Inflammatory macrophage (primary cell): ENCODE measurements at regions not wholly inside any gene's neighbourhood (a gene's known extent, or its start where the extent isn't known, plus 50 kb on each side); places are given as distances from the start of the nearest gene placed in this dataset.
"Not testable (repeated sequence)": the region's sequence is repeated elsewhere in the genome, so short reads cannot be mapped to it uniquely, and the experiment has no call there.

Experiments used
- DNase-seq, 2 donors: peaks; one replicate each; pipeline ENCODE4 v3.0.0-alpha.2; 2020 to 2022

DNA sequence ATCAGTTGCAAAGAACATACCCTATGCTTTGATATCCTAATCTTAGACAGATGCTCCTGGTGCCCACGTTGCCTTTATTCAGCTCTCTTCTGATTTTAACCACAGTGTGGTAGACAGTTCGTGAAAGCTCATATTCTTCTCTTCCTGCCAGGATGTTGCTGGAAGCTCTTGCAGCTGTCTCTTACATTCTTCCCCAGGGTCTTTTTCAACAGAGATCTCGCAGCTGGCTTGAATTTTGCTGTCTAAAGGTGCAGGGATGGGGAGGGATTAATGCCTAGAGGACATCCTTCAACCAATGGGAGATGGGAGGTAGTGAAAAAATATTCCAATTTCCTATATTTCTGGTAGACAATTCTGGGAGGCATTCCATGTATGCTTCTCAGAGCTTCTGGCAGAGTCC lies 150.0 kb upstream of the APP start:
- DNase-seq = no peak

DNA sequence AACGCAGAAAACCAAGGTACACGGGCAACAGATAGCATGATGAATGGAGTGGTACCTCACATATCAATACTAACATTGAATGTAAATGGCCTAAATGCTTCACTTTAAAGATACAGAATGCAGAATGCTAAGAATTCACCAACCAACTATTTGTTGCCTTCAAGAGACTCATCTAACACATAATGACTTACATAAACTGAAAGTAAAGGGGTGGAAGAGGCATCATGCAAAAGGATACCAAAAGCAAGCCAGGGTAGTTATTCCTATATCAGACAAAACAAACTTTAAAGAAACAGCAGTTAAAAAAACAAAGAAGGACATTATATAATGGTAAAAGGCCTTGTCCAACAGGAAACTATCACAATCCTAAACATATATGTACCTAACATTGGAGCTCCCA lies 137.1 kb upstream of the APP start:
- no peak for DNase-seq

DNA sequence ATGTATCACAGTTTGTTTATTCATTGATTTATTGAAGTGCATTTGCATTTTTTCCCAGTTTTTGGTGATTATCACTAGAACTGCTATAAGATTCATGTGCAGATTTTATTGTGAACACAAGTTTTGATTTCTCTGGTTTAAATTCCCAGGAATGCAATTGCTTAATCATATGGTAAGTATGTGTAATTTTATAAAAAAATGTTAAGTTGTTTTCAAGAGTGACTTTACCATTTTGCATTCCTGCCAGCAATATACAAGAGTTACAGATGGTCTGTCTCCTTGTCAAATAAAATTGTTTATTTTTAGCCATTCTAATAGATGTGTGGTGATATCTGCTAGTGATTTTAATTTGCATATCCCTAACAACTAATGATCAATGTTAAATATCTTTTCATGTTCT lies 127.3 kb upstream of the APP start:
- no peak for DNase-seq

DNA sequence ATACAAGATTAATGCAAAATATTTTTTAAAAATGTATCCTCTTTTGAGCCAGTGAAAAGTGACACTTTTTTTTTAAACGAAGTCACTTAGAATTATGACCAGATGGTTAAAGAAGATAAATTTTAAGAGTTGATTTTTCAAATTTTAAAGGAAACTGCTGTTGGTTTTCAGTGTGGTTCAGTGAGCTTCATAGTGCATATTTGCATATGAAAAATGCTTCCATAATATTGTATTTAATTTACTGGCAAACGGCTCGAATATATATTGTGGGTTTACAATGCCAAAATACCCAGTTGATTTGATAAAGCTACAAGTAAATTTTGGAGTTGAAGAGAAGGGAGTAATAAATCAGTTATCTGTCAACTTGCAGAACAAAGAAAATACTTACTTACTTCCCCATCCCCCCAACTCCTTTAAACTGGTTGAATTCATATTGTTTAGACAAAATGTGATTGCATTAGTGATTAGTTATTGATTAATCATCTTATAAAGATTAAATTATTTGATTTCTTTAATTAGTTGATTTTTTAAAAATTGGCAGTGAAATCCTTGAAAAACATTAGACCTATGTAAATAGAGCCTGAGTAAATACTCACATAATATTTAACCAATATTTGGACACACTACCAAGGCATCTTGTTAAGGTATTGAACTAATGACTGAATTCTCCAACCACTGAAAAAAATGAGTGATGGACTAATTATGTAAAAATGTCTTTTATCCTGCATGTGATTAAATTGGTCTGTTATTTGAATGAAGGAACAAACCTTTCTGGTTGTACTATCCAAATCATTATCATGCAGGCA lies 122.8 kb upstream of the APP start:
- DNase-seq = no peak

DNA sequence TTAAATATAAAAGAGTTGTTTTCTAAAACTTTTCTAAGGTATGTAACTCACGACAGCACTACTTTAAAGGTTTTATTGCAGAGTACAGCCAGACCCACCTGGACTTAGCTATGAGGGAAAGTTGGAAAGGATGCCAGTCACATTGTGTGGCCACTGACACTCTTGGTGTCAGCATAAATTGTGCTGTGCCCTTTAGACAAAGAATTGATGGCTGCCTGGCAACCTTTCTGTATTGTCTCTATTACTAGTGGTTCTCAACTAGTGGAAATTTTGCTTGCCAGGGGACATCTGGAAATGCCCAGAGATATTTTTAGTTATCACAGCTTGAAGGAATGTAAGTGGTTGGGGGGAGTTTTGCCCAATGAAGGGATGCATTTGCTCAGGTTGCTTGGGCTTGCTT lies 117.5 kb upstream of the APP start:
- no peak for DNase-seq

DNA sequence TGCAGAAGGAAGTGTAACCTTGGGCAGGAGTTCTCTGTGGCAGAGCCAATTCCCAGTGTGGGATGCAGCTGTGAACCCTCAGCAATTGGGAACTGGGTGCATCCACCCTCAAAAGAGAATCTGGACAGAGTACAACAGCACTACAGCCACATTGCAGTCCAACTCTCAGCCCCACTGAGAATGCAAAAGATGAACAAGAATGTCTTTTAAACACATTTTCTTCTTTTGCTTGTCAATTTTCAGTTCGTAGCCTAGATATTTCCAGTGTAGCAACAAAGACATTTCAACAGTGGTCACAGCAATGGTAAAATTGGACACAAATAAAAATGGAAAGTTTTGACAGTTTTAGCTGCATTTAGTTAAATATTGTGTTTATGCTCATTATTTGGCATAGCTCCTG lies 114.0 kb upstream of the APP start:
- no peak for DNase-seq

DNA sequence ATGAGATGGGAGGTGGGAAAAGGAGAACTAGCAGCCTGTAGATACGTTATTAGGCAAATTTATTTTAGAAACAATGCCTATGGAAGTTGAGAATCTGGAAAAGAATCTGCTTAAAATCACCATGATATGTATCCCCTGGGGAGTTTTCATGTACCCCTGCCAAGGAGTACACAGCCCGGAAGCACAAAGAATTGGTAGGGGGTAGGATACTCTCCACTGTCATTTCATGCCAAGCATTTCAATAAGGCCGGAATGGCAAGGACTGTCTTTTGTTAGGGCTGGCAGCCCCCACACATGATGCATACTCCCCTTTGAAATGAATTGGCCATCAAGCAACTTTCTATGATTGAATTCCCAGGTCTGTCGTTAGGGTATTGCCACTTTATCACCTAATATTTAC lies 111.5 kb upstream of the APP start:
- DNase-seq = no peak

DNA sequence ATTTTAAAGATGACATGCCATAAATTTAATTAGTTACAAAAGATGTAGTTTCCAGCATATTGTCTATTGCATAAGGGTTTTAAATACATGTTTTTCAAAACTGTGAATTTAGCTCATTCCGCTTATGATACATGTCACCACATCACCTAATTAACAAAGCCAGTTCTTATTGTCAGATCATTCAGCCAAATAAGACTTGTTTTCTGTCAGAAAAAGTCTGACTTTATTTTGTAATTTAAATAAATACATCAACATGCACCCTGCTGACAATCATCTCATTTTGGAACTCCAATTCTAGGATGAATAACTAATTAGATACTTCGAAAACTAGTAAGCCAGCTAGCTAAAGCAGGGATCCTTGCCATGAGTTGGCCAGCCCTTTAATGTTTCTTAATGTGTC lies 110.9 kb upstream of the APP start:
- DNase-seq = no peak

DNA sequence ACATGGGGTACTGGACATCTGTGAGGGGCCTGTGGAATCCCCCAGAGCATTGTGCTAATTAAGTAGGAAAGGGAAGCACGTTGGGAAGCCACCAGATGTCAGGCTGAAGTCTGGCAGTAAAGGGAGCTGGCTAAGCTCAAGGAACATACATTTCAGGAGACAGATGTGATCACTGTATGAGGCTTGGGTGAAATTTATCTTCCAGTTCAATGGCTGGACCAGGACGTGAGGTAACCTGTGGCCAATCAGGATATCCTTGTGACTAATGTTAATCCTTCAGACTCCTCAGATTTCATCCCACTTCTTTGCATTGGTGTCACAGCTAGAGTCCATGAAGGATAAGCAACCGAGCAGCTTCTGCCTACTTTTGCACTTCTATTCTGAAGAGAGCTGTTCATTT lies 110.2 kb upstream of the APP start:
- DNase-seq = no peak

DNA sequence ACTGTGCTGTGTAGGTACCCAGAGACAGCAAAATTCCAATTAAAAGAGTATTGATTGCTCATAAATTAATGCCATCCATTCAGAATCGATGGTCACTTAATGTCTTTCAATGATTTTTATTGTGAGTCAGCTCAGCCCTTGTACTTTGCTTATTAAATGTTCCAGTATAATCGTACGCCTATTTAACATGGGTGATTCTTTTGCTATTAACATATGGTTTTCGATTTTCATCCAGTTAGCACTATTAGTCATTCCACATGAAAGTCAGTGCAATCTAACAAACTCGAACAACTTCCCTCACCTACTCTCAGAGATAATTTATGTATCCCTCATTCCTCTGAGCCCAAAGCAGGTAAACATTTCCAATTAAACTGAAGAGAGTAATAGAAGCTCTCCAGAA lies 109.6 kb upstream of the APP start:
- no peak for DNase-seq

DNA sequence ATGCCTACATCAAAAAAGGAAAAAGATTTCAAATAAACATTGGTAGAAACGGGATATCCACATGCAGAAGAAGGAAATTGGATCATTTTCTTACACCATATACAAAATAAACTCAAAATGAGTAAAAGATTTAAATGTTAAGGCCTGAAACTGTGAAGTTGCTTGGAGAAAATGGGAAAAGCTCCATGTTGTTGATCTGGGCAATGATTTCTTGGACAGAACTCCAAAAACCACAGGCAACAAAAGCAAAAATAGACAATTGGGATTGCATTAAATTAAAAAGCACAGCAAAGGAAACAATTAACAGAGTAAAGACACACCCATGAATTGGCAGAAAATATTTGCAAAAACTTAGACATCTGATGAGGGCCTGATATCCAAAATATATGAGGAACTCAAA lies 105.2 kb upstream of the APP start:
- DNase-seq = no peak

DNA sequence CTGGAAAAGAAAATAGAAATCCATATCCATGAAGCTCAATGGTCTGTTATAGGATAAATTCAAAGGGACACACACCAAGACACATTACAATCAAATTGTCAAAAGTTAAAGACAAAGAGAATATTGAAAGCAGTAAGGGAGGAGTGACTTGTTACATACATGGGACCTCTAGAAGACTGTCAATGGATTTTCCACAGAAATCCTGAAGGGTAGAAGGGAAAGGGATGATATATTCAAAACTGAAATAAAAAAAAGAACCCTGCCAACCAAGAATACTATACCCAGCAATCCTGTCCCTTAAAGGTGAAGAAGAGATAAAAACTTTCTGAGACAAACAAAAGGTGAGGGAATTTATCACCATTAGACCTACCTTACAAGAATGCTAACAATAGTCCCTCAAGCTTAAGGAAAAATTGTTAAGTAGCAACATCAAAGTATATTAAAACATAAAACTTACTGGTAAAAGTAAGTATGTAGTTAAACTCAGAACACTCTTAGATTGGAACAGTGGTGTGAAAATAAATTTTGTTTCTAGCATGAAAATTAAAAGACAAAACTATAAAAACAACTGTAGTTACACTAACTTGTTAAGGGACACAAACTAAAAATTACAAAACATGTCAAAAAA lies 103.2 kb upstream of the APP start:
- no peak for DNase-seq

DNA sequence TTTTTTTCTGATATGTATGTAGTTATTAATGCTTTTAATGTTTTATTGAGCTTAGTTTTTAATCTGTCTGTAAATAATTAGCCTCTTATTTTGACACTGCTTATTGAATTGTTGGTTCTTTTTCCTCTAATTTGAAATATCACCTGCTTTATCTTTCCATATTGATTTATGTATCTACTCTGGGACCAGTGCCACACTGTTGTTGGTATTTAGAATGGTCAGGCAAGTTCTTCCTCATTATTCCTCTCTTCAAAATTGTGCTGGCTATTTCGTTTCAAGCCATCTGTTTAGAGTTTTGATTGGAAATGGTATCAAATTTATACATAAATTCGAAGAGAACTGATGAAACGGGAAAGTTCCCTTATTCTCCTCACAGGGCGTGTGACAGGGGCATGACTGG lies 96.8 kb upstream of the APP start:
- no peak for DNase-seq

DNA sequence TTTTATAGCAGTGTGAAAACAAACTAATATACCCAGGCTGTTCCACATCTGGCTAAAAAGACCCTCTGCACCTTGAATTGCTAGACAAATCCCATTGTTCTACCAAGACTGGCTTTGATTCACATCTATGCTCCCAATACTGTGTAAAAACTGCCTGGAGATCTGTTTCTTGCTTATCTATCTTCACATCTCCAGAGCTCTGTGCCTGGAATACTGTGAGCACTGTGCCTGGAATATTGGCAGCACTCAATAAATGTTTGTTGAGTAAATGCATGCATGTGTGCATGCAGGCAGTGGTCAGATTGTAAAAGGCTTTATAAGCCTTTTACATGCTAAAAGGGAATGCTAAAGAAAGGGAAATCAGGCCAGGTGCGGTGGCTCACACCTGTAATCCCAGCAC lies 75.5 kb upstream of the APP start:
- DNase-seq = no peak

DNA sequence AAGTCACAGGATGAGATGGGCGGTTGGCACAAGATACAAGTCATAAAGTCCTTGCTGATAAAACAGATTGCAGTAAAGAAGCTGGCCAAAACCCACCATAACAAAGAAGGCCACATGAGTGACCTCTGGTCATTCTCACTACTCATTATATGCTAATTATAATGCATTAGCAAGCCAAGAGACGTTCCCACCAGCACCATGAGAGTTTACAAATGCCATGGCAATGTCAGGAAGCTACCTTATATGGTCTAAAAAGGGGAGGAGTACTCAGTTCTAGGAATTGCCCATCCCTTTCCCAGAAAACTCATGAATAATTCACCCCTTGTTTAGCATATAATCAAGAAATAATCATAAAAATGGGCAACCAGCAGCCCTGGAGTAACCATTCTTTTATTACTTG lies 74.9 kb upstream of the APP start:
- DNase-seq = no peak

DNA sequence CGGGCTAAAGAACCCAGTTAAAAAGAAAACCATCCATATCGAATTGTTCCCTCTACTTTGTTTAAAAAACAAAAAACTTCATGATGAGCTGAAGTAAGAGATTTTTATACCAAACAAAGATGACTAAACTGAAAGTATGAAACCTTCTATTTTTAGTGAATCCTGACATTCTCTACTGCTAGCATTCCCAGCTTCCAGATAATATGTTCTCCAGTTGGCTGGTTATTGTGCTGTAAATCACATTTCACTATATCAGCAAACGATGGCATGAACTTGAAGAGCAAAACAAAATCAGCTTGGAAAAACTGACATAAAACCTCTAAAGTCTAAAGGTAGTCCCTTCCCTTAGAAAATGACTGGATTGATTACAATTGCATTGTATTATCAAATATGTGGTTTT lies 68.1 kb upstream of the APP start:
- DNase-seq = no peak

DNA sequence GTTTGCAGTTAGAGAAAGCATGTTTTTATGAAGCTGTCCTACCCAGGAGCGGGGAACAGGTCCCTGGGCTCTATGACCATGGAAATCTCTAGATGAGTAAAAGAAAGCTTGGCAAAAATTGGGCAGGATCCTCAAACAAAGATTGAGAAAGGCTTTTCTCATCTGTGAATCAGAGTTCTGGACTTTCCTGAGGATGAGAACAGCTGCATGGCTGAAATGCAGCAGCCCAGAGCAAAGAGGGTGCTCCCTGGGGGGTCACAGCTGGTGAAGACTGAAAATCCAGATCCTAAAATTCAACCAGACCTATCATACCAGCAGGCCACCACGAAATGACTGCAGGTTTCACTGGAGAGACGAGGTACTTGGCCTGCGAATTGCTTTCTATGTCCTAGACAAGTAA lies 65.7 kb upstream of the APP start:
- no peak for DNase-seq

DNA sequence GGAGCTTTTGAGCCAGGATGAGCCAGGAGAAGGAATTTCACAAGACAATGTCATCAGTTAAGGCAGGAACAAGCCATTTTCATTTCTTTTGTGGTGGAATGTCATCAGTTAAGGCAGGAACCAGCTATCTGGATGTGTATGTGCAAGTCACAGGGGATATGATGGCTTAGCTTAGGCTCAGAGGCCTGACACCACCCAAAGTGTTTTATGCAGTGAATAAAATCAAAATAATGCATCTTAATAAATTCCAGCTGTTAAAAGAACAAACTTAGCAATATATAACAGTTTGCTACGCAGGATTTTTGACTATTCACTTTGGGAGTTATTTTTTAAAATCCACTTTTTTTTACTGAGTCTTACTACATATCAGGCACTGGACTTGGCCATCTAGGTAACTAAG lies 62.7 kb upstream of the APP start:
- DNase-seq = not testable (repeated sequence)

DNA sequence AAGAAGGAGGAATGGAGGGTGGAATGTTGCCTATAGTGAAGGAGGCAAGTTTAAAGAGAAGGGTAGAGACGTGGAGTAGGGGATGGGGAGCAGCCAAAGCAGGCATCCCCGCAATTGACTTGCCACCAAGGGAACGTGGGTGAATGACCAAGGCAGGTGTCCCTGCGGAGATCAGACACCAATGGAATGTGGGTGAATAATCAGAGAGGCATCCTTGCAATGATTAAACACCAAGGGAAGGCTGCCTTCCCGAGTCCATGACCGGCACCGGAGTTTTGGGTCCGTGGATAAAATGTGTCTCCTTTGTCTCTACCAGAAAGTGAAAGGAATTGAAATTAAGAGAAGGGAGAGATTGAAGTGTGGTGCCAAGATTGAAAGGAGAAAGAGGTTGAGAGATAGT lies 61.9 kb upstream of the APP start:
- DNase-seq = not testable (repeated sequence)

DNA sequence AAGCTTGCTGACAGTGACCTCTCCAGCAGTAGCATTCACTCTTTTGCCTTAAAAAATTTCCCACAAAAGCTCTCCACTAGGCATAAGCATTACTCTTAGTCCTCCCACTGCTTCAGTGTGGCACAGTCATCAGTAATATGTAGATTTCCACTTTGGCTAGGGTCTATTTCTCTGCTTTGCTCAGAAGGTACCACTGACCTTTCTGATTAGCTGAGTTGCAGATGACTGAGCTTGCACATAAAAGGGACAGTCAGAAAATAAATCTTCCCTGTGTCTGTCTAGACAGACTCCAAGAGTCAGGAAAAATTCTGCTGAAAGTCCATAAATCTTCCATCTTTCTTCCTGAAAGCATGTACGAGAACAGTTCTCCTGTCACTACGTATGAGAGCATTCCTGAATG lies 56.6 kb upstream of the APP start:
- no peak for DNase-seq

DNA sequence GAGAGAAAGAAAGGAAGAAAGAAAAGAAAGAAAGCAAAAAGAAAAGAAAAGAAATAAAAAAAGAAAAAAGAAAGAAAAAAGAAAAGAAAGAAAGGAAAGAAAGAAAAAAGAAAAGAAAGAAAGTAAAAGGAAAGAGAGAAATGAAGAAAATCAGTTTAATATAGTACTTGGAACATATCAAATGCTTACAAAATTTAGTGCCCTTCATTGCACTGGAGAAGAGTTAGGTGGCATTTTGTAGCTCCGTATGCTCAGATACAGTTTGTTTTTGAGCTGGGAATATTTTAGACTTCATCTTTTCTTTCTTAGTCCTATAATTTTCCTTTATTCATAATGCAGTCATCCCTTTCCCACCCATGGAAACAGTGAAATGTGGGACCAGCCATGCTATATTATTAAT lies 56.2 kb upstream of the APP start:
- DNase-seq = no peak

DNA sequence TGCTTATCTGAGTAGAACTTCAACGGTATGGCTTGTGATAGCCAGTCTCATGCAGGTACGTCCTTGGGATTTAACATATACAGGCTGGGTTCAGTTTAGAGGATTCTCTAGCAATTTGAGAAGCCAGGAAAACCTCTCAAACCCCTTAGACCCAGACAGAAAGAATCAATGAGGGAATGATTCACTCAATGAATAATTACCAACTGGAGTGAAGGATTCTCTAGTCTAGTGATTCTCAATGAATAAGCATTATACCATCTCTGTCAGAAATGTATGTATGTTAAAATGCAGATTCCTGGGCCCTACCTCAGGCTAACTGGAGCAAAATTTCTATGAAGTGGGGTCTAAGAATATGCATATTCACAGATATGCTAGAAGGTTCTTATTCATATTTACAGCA lies 54.5 kb upstream of the APP start:
- DNase-seq = no peak

DNA sequence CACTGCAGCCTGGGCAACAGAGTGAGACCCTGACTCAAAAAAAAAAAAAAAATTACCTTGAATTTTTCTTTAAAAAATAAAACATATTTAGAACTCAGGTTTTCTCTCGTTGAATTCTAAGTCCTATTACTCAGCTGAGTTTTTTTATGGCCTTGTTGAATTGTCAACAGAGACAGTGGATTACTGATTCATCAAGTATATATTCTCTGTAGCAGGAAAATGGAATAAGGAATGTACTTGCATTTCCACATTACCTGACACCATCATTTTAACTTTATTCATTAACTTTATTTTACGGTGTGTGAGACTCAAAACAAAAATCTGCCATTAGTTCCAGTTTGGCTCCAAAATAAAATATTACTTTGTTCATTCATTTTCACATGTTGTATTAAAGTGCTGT lies 53.8 kb upstream of the APP start:
- no peak for DNase-seq
